ENCODE measurements at regions not wholly inside any gene's neighbourhood (a gene's known extent, or its start where the extent isn't known, plus 50 kb on each side); places are given as distances from the start of the nearest gene placed in this dataset.
A peak's percentile ranks its signal among the peaks of the same experiment; 100 is the strongest.

DNA sequence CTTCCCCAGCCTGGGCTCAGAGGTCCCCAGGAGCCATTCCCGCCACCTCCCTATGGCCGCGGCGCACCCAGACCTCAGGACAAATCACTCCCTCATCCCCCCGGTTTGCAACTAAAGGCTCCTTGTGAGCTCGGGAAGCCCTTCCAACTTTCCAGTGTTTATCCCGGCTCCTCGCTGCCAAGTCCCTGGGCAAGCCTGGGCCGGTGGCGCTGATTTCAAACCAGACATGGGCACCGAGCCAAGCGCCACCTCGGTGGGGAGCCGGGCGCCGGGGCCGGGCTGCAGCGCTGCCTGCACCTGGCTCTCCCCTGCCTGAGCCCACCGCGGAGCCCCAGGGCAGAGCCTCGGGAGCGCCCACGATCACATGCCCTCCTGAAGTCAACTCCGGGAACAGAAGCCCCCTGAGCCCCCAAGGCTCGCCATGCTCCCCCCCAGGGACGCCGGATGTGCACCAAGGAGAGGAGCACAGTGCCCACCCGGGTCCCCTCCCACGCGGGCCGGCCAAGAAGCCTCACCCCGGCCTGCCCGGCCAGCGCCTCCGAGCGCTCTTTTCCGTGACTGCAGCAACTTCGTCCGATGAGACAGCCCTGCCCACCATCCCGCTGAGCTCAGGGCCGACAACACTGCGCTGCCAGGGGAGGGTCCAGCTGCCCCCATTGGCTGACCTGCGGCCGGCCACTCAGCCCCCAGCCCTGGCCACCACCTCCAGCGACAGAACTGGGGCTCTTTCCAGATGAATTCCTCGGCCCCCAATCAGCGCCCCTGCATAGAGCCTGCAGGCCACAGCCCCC, 50.0 kb downstream of the NCOR2 start:
- Histone ChIP-seq H3K4me3 (ENCODE audit: severe bottlenecking) (peak overlapping the region; percentile 39), H3K4me1 (ENCODE audit: insufficient read depth, poor library complexity, severe bottlenecking) (peaks cover 38% of the 10 kb centered on the region), H3K9me3 (ENCODE audit: severe bottlenecking) (no peaks in the 10 kb centered on the region), H3K36me3 (ENCODE audit: low read depth) (peaks cover 15% of the 10 kb centered on the region; the same call in 1 of the 2 replicates), H3K27me3 (ENCODE audit: insufficient read depth, poor library complexity, severe bottlenecking) (no peaks in the 10 kb centered on the region), H3K27ac (ENCODE audit: poor library complexity, severe bottlenecking) (peak overlapping the region; percentile 97)
- TF ChIP-seq, protein P1, sequence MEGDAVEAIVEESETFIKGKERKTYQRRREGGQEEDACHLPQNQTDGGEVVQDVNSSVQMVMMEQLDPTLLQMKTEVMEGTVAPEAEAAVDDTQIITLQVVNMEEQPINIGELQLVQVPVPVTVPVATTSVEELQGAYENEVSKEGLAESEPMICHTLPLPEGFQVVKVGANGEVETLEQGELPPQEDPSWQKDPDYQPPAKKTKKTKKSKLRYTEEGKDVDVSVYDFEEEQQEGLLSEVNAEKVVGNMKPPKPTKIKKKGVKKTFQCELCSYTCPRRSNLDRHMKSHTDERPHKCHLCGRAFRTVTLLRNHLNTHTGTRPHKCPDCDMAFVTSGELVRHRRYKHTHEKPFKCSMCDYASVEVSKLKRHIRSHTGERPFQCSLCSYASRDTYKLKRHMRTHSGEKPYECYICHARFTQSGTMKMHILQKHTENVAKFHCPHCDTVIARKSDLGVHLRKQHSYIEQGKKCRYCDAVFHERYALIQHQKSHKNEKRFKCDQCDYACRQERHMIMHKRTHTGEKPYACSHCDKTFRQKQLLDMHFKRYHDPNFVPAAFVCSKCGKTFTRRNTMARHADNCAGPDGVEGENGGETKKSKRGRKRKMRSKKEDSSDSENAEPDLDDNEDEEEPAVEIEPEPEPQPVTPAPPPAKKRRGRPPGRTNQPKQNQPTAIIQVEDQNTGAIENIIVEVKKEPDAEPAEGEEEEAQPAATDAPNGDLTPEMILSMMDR (IDR thresholded peaks at IDR 0.05; ENCODE audit: poor library complexity, severe bottlenecking), result no peak
- peak; percentile 13 for ATAC-seq (ENCODE audit: low read depth)
- DNase-seq (ENCODE audit: low spot score), result peak; percentile 90

DNA sequence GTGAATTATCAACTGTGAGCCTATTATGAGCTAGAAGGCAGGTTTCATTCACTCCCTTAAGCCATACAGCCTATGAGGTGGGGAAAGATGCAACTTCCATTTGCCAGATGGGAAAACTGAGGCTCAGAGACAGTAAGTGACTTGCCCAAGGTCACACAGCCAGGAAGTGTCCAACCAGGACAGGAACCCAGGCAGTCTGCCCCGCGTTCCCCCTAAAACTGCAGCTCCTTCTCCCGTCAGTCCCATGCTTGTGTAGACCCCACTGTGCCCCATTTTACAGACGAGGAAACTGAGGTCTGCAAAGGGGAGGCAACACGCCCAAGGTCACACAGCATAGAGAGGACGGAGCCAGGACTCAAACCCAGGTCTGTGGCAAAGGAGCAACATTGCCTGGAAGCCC, 50.6 kb downstream of the NCOR2 start:
- TF ChIP-seq, protein P1 (IDR thresholded peaks at IDR 0.05; ENCODE audit: poor library complexity, severe bottlenecking), result no peak
- ATAC-seq (ENCODE audit: low read depth) (no peak), DNase-seq (ENCODE audit: low spot score) (no peak)
- H3K9me3 ChIP-seq (ENCODE audit: severe bottlenecking), result no peaks in the 10 kb centered on the region
- H3K27ac ChIP-seq (ENCODE audit: poor library complexity, severe bottlenecking), result peak overlapping the region; percentile 97
- peak overlapping the region; percentile 39 for H3K4me3 ChIP-seq (ENCODE audit: severe bottlenecking)
- peaks cover 21% of the 10 kb centered on the region; the same call in 1 of the 2 replicates for H3K36me3 ChIP-seq (ENCODE audit: low read depth)
- peaks cover 43% of the 10 kb centered on the region for H3K4me1 ChIP-seq (ENCODE audit: insufficient read depth, poor library complexity, severe bottlenecking)
- no peaks in the 10 kb centered on the region for H3K27me3 ChIP-seq (ENCODE audit: insufficient read depth, poor library complexity, severe bottlenecking)

DNA sequence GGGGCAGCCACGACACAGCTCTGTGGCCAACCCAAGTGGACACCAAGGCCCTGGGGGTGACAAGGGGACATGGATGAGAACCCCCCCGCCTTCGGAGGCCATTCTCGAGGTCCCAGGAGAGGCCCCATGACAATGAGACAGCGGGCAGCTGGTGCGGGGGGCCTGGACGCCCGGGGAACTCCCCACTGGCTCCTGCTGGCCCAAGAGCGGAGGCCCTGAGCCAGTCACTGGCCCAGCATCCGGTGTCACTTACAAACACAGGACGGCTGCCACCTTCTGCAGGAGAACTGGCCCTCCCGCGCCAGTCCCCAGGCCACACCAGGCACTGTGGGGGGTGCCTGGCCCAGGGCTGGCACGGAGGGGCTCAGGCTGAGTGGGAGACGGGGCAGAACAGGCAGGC, 51.4 kb downstream of the NCOR2 start:
- DNase-seq (ENCODE audit: low spot score), result no peak
- no peak for ATAC-seq (ENCODE audit: low read depth)
- H3K4me3 ChIP-seq (ENCODE audit: severe bottlenecking), result no peak overlapping the region
- TF ChIP-seq, protein P1 (IDR thresholded peaks at IDR 0.05; ENCODE audit: poor library complexity, severe bottlenecking), result no peak
- H3K9me3 ChIP-seq (ENCODE audit: severe bottlenecking), result no peaks in the 10 kb centered on the region
- peaks cover 24% of the 10 kb centered on the region; the same call in 1 of the 2 replicates for H3K36me3 ChIP-seq (ENCODE audit: low read depth)
- no peaks in the 10 kb centered on the region for H3K27me3 ChIP-seq (ENCODE audit: insufficient read depth, poor library complexity, severe bottlenecking)
- H3K27ac ChIP-seq (ENCODE audit: poor library complexity, severe bottlenecking), result peak overlapping the region; percentile 97
- peaks cover 47% of the 10 kb centered on the region for H3K4me1 ChIP-seq (ENCODE audit: insufficient read depth, poor library complexity, severe bottlenecking)

DNA sequence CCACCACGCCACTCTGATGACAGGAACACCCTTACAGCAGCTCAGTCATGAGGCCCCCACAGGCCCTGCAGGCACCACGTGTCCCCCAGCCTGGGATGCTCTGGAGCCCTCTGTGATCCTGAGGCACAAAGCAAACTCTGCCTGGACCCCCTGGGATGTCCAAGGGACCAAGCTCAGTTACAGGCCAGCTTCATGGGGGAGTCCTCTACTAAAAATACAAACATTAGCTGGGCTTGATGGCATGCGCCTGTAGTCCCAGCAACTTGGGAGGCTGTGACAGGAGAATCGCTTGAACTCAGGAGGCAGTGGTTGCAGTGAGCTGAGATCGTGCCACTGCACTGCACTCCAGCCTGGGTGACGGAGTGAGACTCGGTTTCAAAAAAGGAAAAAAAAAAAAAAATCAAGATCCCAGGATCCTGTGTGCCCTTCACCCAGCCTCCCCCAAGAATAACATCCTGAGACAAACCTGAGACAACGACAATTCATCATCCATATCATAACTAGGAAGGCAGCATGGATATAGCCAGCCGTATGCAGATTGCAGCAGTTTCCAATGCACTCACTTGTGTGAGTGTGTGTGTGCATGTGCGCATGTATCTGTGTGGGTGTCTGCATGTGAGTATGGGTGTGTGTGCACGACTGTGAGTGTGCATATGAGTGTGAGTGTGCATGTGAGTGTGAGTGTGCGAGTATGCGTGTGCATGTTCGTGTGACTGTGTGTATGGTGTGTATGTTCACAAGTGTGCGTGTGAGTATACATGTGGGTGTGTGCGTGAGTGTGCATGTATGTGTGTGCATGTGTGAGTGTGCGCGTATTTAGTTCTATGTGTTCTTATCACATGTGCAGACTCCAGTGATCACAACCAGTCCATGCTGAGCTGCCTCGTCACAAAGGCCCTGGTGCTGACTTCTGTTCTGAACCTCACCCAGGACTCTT, 52.1 kb downstream of the NCOR2 start:
- H3K4me3 ChIP-seq (ENCODE audit: severe bottlenecking), result no peak overlapping the region
- no peaks in the 10 kb centered on the region for H3K27me3 ChIP-seq (ENCODE audit: insufficient read depth, poor library complexity, severe bottlenecking)
- H3K9me3 ChIP-seq (ENCODE audit: severe bottlenecking), result no peaks in the 10 kb centered on the region
- no peak for ATAC-seq (ENCODE audit: low read depth)
- peak overlapping the region; percentile 97 for H3K27ac ChIP-seq (ENCODE audit: poor library complexity, severe bottlenecking)
- TF ChIP-seq, protein P1 (IDR thresholded peaks at IDR 0.05; ENCODE audit: poor library complexity, severe bottlenecking), result no peak
- no peak for DNase-seq (ENCODE audit: low spot score)
- H3K4me1 ChIP-seq (ENCODE audit: insufficient read depth, poor library complexity, severe bottlenecking), result peaks cover 48% of the 10 kb centered on the region
- peaks cover 24% of the 10 kb centered on the region; the same call in 1 of the 2 replicates for H3K36me3 ChIP-seq (ENCODE audit: low read depth)

All from RWPE2 (cell line).